B cell (primary cell): ENCODE measurements at regions not wholly inside any gene's neighbourhood (a gene's known extent, or its start where the extent isn't known, plus 50 kb on each side); places are given as distances from the start of the nearest gene placed in this dataset.

Experiments used
- ATAC-seq: fragments of 200-7000 bp; cut with Tn5 transposase; one replicate; pipeline ENCODE4 v1.10.0; 2021; ENCODE audit warnings: low read depth, mild to moderate bottlenecking, moderate number of reproducible peaks, moderate library complexity
- CTCF ChIA-PET: fragments of 350-600 bp; sonication (Branson Sonifier 250); formaldehyde crosslinking; loops from one replicate; lab custom pipeline; 2021; ENCODE audit warnings: antibody characterized with exemption, inconsistent platforms; lab: Charles Lee
- POLR2A ChIA-PET: fragments of 350-600 bp; sonication (Branson Sonifier 250); formaldehyde crosslinking; loops from one replicate; lab custom pipeline; 2021; ENCODE audit warnings: antibody characterized with exemption; lab: Charles Lee
- DNase-seq: peaks from one replicate; pipeline ENCODE4 v3.0.0; 2013
- H2AFZ ChIP-seq: 2 replicates; pipeline ENCODE4 v1.6.1; 2012; ENCODE audit warnings: mild to moderate bottlenecking, low read depth, low read length; ENCODE audit not compliant: insufficient read depth, poor library complexity, severe bottlenecking
- H3K27ac ChIP-seq, 2 donors: 1 replicate in 1 of 2; 2 replicates in 1 of 2; pipeline ENCODE4 v1.5.1; 2012 to 2013; ENCODE audit warnings: low read length in 2 of 2, mild to moderate bottlenecking in 2 of 2, moderate library complexity in 1 of 2
- H3K27me3 ChIP-seq, 4 experiments: fragments of 200-600 bp in 1 of 4; sonication (generic) in 1 of 4; replicated peaks in 1 of 4; 1 replicate in 2 of 4; 2 replicates in 2 of 4; pipeline versions ENCODE4 v1.6.1 to v1.7.0; 2013 to 2016; ENCODE audit warnings: low read length in 3 of 4, mild to moderate bottlenecking in 2 of 4, mixed read lengths in 1 of 4, moderate library complexity in 1 of 4; ENCODE audit not compliant: insufficient read depth in 4 of 4, control insufficient read depth in 3 of 4; ENCODE audit errors: control extremely low read depth in 1 of 4
- H3K36me3 ChIP-seq, 2 experiments: replicated peaks in 1 of 2; 1 replicate in 1 of 2; 2 replicates in 1 of 2; pipeline versions ENCODE4 v1.6.1 to v1.7.1; 2013; ENCODE audit warnings: low read length in 1 of 2; ENCODE audit not compliant: insufficient read depth in 2 of 2, control insufficient read depth in 1 of 2; ENCODE audit errors: control extremely low read depth in 1 of 2, extremely low read depth in 1 of 2
- H3K4me1 ChIP-seq, 2 donors: fragments of 200-600 bp in 1 of 2; sonication (generic) in 1 of 2; 1 replicate in 1 of 2; 2 replicates in 1 of 2; pipeline versions ENCODE4 v1.5.1 to v1.6.1; 2013 to 2017; ENCODE audit warnings: low read length in 2 of 2; ENCODE audit not compliant: control insufficient read depth in 2 of 2, insufficient read depth in 2 of 2
- H3K4me2 ChIP-seq: replicated peaks from 2 replicates; pipeline ENCODE3; 2012; ENCODE audit warnings: mild to moderate bottlenecking, low read depth, low read length; ENCODE audit not compliant: poor library complexity, severe bottlenecking
- H3K4me3 ChIP-seq, 5 experiments: fragments of 200-600 bp in 1 of 5; sonication (generic) in 1 of 5; 1 replicate in 3 of 5; 2 replicates in 2 of 5; pipeline versions ENCODE4 v1.5.1 to v1.7.0; 2011 to 2016; ENCODE audit warnings: low read length in 4 of 5, mild to moderate bottlenecking in 4 of 5, low read depth in 2 of 5, control low read depth in 1 of 5, moderate library complexity in 1 of 5; ENCODE audit not compliant: insufficient read depth in 1 of 5; ENCODE audit errors: control extremely low read depth in 1 of 5, extremely low read depth in 1 of 5
- H3K79me2 ChIP-seq: fragments of 200-600 bp; sonication (generic); one replicate; pipeline ENCODE4 v1.6.0; 2016; ENCODE audit warnings: low read length; ENCODE audit not compliant: control insufficient read depth, insufficient read depth
- H3K9ac ChIP-seq: fragments of 200-600 bp; sonication (generic); 2 replicates; pipeline ENCODE4 v1.6.1; 2017; ENCODE audit warnings: mild to moderate bottlenecking, low read length, moderate library complexity
- H3K9me3 ChIP-seq, 3 donors: one replicate each; pipeline versions ENCODE4 v1.6.1 to v1.7.1; 2013; ENCODE audit warnings: low read length in 2 of 3; ENCODE audit not compliant: control insufficient read depth in 2 of 3, insufficient read depth in 1 of 3; ENCODE audit errors: control extremely low read depth in 1 of 3
- H4K20me1 ChIP-seq: 2 replicates; pipeline ENCODE4 v1.6.0; 2012; ENCODE audit warnings: mild to moderate bottlenecking, low read length; ENCODE audit not compliant: insufficient read depth, control insufficient read depth, poor library complexity, severe bottlenecking
- H3K27ac Mint-ChIP-seq: one replicate; pipeline ENCODE4 v1.8.0; 2021; ENCODE audit warnings: mixed read lengths
- H3K27me3 Mint-ChIP-seq: one replicate; pipeline ENCODE4 v1.8.0; 2021; ENCODE audit warnings: mixed read lengths
- H3K4me1 Mint-ChIP-seq: one replicate; pipeline ENCODE4 v1.8.0; 2021; ENCODE audit warnings: mixed read lengths
- H3K4me3 Mint-ChIP-seq: one replicate; pipeline ENCODE4 v1.8.0; 2021; ENCODE audit warnings: mixed read lengths
- H3K9me3 Mint-ChIP-seq: one replicate; pipeline ENCODE4 v1.8.0; 2022; ENCODE audit warnings: mixed read lengths; ENCODE audit not compliant: insufficient read depth
- EZH2 ChIP-seq: IDR thresholded peaks from 2 replicates; pipeline ENCODE4 v1.6.1; 2012; ENCODE audit warnings: borderline replicate concordance, low read depth, mild to moderate bottlenecking, moderate library complexity, low read length; ENCODE audit not compliant: insufficient read depth, poor library complexity, severe bottlenecking
- WGBS: methylation state at CpG from one replicate; pipeline ENCODE4 v1.1.5; 2013; ENCODE audit warnings: missing lambda C conversion rate; ENCODE audit not compliant: insufficient coverage; 5-methylcytosine and 5-hydroxymethylcytosine counted together
- intact Hi-C: fragments of 100-400 bp; cut with micrococcal nuclease; formaldehyde crosslinking; loops from one replicate; pipeline ENCODE4 v1.10.0; 2022
- TF ChIP-seq, protein P1 (sequence below): fragments of 200-600 bp; IDR thresholded peaks from one replicate; pipeline ENCODE4 v1.8.0; 2022; ENCODE audit warnings: antibody characterized with exemption, mild to moderate bottlenecking

DNA sequence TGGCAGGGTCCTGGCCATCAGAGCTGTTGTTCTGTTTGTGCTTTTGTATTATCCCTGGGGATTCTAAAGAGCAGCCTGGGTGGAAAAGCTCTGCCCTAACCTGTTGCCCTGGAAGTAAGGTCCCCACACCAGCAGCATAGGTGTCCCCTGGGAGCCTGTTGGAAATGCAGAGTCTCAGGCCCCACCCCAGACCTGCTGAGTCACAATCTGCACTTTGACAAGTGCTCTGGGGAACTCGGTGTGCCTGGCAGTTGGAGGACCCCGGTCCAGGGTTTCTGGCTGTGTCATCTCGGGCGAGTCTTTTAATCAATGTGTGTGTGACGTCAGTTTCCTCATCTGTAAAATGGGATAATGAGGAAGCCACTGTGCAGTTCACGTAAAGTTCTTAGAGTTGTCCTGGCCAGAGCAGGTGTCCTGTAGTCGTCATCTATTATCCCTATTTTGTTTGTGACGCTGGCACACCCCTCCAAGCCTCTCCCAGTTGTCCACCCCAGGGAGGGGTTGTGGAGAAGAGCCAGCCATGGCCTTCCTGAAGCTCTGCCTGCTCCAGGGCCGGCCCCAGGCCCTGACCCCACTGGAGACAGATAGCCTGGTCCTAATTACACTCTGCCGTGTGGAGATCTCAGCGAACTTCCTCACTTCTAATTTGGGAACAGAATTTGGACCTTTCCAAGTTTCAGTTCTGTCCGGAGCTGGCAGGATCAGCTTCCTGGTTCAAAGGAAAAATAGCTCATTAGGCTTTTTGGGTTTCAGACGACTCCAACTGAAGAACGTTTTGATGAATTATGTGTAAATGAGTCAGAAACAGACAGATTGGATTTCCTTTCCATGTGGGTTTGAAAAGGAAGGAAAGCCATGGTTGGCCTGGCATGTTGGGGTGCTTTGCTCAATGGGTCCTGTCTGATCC lies 295.7 kb upstream of the FOXF1 start:
- peaks cover 20 to 36% of the 10 kb centered on the region in 2 donors for H3K4me1 ChIP-seq
- H3K4me1 Mint-ChIP-seq: peaks cover 36% of the 10 kb centered on the region
- no peak overlapping the region for H3K4me3 ChIP-seq
- H3K27ac Mint-ChIP-seq: no peak overlapping the region
- H3K4me2 ChIP-seq: no peak overlapping the region
- no peaks in the 10 kb centered on the region for H4K20me1 ChIP-seq
- ChIA-PET POLR2A (no interaction called here), CTCF (no interaction called here)
- H3K4me3 Mint-ChIP-seq: no peak overlapping the region
- H3K27me3 ChIP-seq: peaks cover 0 to 5% (median 0%) of the 10 kb centered on the region in 4 experiments
- DNase-seq: no peak
- no peak overlapping the region for H2AFZ ChIP-seq
- peaks cover 10% of the 10 kb centered on the region for H3K9me3 Mint-ChIP-seq
- no peaks in the 10 kb centered on the region for H3K79me2 ChIP-seq
- TF ChIP-seq EZH2: no peak
- TF ChIP-seq, protein P1, sequence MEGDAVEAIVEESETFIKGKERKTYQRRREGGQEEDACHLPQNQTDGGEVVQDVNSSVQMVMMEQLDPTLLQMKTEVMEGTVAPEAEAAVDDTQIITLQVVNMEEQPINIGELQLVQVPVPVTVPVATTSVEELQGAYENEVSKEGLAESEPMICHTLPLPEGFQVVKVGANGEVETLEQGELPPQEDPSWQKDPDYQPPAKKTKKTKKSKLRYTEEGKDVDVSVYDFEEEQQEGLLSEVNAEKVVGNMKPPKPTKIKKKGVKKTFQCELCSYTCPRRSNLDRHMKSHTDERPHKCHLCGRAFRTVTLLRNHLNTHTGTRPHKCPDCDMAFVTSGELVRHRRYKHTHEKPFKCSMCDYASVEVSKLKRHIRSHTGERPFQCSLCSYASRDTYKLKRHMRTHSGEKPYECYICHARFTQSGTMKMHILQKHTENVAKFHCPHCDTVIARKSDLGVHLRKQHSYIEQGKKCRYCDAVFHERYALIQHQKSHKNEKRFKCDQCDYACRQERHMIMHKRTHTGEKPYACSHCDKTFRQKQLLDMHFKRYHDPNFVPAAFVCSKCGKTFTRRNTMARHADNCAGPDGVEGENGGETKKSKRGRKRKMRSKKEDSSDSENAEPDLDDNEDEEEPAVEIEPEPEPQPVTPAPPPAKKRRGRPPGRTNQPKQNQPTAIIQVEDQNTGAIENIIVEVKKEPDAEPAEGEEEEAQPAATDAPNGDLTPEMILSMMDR: no peak
- intact Hi-C loops: loop anchor here (10.0 kb wide), 1 partner anchor 60 kb away; no protein-coding TSS in a partner anchor
- H3K27me3 Mint-ChIP-seq: no peaks in the 10 kb centered on the region
- no peak overlapping the region for H3K27ac ChIP-seq
- ATAC-seq: no peak
- H3K9me3 ChIP-seq: peaks cover 0 to 41% (median 14%) of the 10 kb centered on the region in 3 donors
- no peaks in the 10 kb centered on the region for H3K36me3 ChIP-seq
- no peak overlapping the region for H3K9ac ChIP-seq
- 66% methylated on average over 11 of the region's 14 CpGs for WGBS
